Osteoblast (primary cell): ENCODE measurements at regions not wholly inside any gene's neighbourhood (a gene's known extent, or its start where the extent isn't known, plus 50 kb on each side); places are given as distances from the start of the nearest gene placed in this dataset.

Experiments
- DNase-seq: peaks from one replicate; pipeline ENCODE4 v3.0.0; 2011; ENCODE audit warnings: low spot score, mixed read lengths; ENCODE audit not compliant: insufficient read length; ENCODE audit errors: missing footprints
- H2AFZ ChIP-seq: 2 replicates; pipeline ENCODE4 v1.6.0; 2011; ENCODE audit warnings: mild to moderate bottlenecking, low read length
- H3K27ac ChIP-seq: 2 replicates; pipeline ENCODE4 v1.5.1; 2011; ENCODE audit warnings: mild to moderate bottlenecking, low read depth, low read length, moderate library complexity
- H3K27me3 ChIP-seq: 2 replicates; pipeline ENCODE4 v1.6.0; 2012; ENCODE audit warnings: mild to moderate bottlenecking, control low read depth, inconsistent platforms, low read length, moderate library complexity; ENCODE audit not compliant: insufficient read depth
- H3K36me3 ChIP-seq: 2 replicates; pipeline ENCODE4 v1.5.1; 2011; ENCODE audit warnings: mild to moderate bottlenecking, low read length, control low read depth, moderate library complexity; ENCODE audit not compliant: insufficient read depth
- H3K4me1 ChIP-seq: 2 replicates; pipeline ENCODE4 v1.5.1; 2011; ENCODE audit warnings: mild to moderate bottlenecking, low read length, control low read depth, moderate library complexity; ENCODE audit not compliant: insufficient read depth
- H3K4me2 ChIP-seq: 2 replicates; pipeline ENCODE4 v1.6.0; 2011; ENCODE audit warnings: mild to moderate bottlenecking, low read length; ENCODE audit not compliant: insufficient read depth
- H3K4me3 ChIP-seq: fragments of 200-600 bp; sonication (generic); 3 replicates; pipeline ENCODE4 v1.5.1; 2012; ENCODE audit warnings: mild to moderate bottlenecking, low read length, inconsistent platforms; ENCODE audit not compliant: insufficient read depth
- H3K79me2 ChIP-seq: 2 replicates; pipeline ENCODE4 v1.6.0; 2012; ENCODE audit warnings: mild to moderate bottlenecking, low read length, control low read depth, inconsistent platforms; ENCODE audit not compliant: insufficient read depth
- H3K9me3 ChIP-seq: 2 replicates; pipeline ENCODE4 v1.5.1; 2011; ENCODE audit warnings: low read depth, low read length, control low read depth
- H4K20me1 ChIP-seq: 2 replicates; pipeline ENCODE4 v1.6.0; 2012; ENCODE audit warnings: mild to moderate bottlenecking, low read length, control low read depth; ENCODE audit not compliant: insufficient read depth
- CTCF ChIP-seq: IDR thresholded peaks from 2 replicates; pipeline ENCODE4 v1.5.1; 2011; ENCODE audit warnings: mild to moderate bottlenecking, low read depth, low read length, moderate library complexity; ENCODE audit errors: extremely low read depth

- H3K36me3 ChIP-seq: no peaks in the 10 kb centered on the region
- peaks cover 7% of the 10 kb centered on the region for H3K4me1 ChIP-seq
- H3K9me3 ChIP-seq: no peaks in the 10 kb centered on the region
- no peaks in the 10 kb centered on the region for H3K79me2 ChIP-seq
- DNase-seq: no peak
- no peak overlapping the region for H3K4me3 ChIP-seq
- no peak overlapping the region for H3K4me2 ChIP-seq
- H2AFZ ChIP-seq: no peak overlapping the region
- no peak overlapping the region for H3K27ac ChIP-seq
- TF ChIP-seq CTCF: no peak
- no peaks in the 10 kb centered on the region for H3K27me3 ChIP-seq
- H4K20me1 ChIP-seq: no peaks in the 10 kb centered on the region
Measured at GRCh38 chr2:226409134-226409533, 390.5 kb downstream of the IRS1 start.

GRCh38 chr2:226408141-226408540, 391.5 kb downstream of the IRS1 start:
- no peak overlapping the region for H2AFZ ChIP-seq
- TF ChIP-seq CTCF: no peak
- no peaks in the 10 kb centered on the region for H3K79me2 ChIP-seq
- DNase-seq: no peak
- no peaks in the 10 kb centered on the region for H4K20me1 ChIP-seq
- no peak overlapping the region for H3K27ac ChIP-seq
- no peaks in the 10 kb centered on the region for H3K27me3 ChIP-seq
- no peak overlapping the region for H3K4me3 ChIP-seq
- H3K4me1 ChIP-seq: peaks cover 7% of the 10 kb centered on the region
- H3K36me3 ChIP-seq: no peaks in the 10 kb centered on the region
- H3K4me2 ChIP-seq: no peak overlapping the region
- no peaks in the 10 kb centered on the region for H3K9me3 ChIP-seq

GRCh38 chr2:226407135-226407534, 392.5 kb downstream of the IRS1 start:
- Histone ChIP-seq H3K79me2 (no peaks in the 10 kb centered on the region), H2AFZ (no peak overlapping the region), H4K20me1 (no peaks in the 10 kb centered on the region), H3K27ac (no peak overlapping the region), H3K36me3 (no peaks in the 10 kb centered on the region), H3K4me3 (no peak overlapping the region), H3K9me3 (no peaks in the 10 kb centered on the region), H3K27me3 (no peaks in the 10 kb centered on the region), H3K4me1 (peaks cover 7% of the 10 kb centered on the region), H3K4me2 (no peak overlapping the region)
- no peak for TF ChIP-seq CTCF
- no peak for DNase-seq

- Histone ChIP-seq H3K4me1 (no peaks in the 10 kb centered on the region), H2AFZ (no peak overlapping the region), H3K36me3 (no peaks in the 10 kb centered on the region), H3K9me3 (no peaks in the 10 kb centered on the region), H3K27me3 (no peaks in the 10 kb centered on the region), H3K4me2 (no peak overlapping the region), H4K20me1 (no peaks in the 10 kb centered on the region), H3K79me2 (no peaks in the 10 kb centered on the region), H3K27ac (no peak overlapping the region), H3K4me3 (no peak overlapping the region)
- TF ChIP-seq CTCF: no peak
- DNase-seq: no peak
Measured at GRCh38 chr2:226405465-226405864, 394.2 kb downstream of the IRS1 start.
